Lower leg skin (tissue), 3 donors: ENCODE measurements at regions not wholly inside any gene's neighbourhood (a gene's known extent, or its start where the extent isn't known, plus 50 kb on each side); places are given as distances from the start of the nearest gene placed in this dataset.

Experiments
- POLR2A ChIP-seq, 2 donors: fragments of 450-650 bp; IDR thresholded peaks; one replicate each; pipeline ENCODE4 v1.6.1; 2016 to 2017; ENCODE audit warnings: antibody characterized with exemption in 2 of 2, mild to moderate bottlenecking in 1 of 2, moderate library complexity in 1 of 2
- TF ChIP-seq, protein P1 (sequence below), 3 donors: fragments of 450-650 bp; IDR thresholded peaks; one replicate each; pipeline ENCODE4 v1.5.1; 2016; ENCODE audit warnings: antibody characterized with exemption in 3 of 3, mild to moderate bottlenecking in 3 of 3, moderate library complexity in 2 of 3

DNA sequence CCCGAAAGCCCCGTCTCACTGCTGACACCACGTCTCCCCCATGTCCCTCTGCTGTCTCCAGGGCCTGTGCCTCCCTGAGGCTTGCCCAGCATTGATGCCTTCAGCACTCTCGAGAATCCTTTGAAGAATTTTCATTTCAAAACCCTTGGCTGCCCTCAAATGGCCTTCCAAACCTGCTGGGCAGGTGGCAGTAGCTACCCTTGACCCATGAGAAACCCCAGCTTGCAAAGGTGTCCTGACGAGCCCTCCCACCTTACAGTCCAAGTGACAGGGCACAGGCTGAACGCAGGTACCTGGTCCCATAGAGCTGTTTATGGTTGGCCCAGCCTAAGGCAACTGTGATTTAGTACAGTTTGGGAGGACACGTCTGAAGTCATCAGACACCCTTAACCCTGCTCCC lies 97.2 kb upstream of the SPIN1 start:
- TF ChIP-seq, protein P1, sequence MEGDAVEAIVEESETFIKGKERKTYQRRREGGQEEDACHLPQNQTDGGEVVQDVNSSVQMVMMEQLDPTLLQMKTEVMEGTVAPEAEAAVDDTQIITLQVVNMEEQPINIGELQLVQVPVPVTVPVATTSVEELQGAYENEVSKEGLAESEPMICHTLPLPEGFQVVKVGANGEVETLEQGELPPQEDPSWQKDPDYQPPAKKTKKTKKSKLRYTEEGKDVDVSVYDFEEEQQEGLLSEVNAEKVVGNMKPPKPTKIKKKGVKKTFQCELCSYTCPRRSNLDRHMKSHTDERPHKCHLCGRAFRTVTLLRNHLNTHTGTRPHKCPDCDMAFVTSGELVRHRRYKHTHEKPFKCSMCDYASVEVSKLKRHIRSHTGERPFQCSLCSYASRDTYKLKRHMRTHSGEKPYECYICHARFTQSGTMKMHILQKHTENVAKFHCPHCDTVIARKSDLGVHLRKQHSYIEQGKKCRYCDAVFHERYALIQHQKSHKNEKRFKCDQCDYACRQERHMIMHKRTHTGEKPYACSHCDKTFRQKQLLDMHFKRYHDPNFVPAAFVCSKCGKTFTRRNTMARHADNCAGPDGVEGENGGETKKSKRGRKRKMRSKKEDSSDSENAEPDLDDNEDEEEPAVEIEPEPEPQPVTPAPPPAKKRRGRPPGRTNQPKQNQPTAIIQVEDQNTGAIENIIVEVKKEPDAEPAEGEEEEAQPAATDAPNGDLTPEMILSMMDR (IDR thresholded peaks at IDR 0.05): no peak
- no peak for TF ChIP-seq POLR2A (IDR thresholded peaks at IDR 0.05)
